Nephron (organoid): ENCODE measurements at regions not wholly inside any gene's neighbourhood (a gene's known extent, or its start where the extent isn't known, plus 50 kb on each side); places are given as distances from the start of the nearest gene placed in this dataset.
A peak's percentile ranks its signal among the peaks of the same experiment; 100 is the strongest.

Experiments
- H3K27ac Mint-ChIP-seq, 3 experiments: 2 replicates each; pipeline ENCODE4 v1.8.0; 2020; ENCODE audit warnings: mixed read lengths in 3 of 3, mild to moderate bottlenecking in 2 of 3, moderate library complexity in 1 of 3
- H3K27me3 Mint-ChIP-seq: 2 replicates; pipeline ENCODE4 v1.8.0; 2021; ENCODE audit warnings: low read depth, mild to moderate bottlenecking, moderate library complexity, mixed read lengths
- H3K36me3 Mint-ChIP-seq: 2 replicates; pipeline ENCODE4 v1.8.0; 2020; ENCODE audit warnings: low read depth, mixed read lengths
- H3K4me1 Mint-ChIP-seq: 2 replicates; pipeline ENCODE4 v1.8.0; 2020; ENCODE audit warnings: mixed read lengths
- H3K4me3 Mint-ChIP-seq, 3 experiments: 2 replicates each; pipeline ENCODE4 v1.8.0; 2020; ENCODE audit warnings: mild to moderate bottlenecking in 3 of 3, mixed read lengths in 3 of 3, moderate library complexity in 2 of 3
- H3K9me3 Mint-ChIP-seq: 2 replicates; pipeline ENCODE4 v1.8.0; 2020; ENCODE audit warnings: mixed read lengths
- CTCF ChIP-seq, 3 experiments: fragments of 200-600 bp; sonication (generic); IDR thresholded peaks; one replicate each; pipeline ENCODE4 v1.5.0; 2021; ENCODE audit warnings: antibody characterized with exemption in 3 of 3; ENCODE audit not compliant: unreplicated experiment in 3 of 3

- H3K4me3 Mint-ChIP-seq, result no peak overlapping the region
- no peaks in the 10 kb centered on the region for H3K9me3 Mint-ChIP-seq
- H3K36me3 Mint-ChIP-seq, result no peaks in the 10 kb centered on the region
- H3K27ac Mint-ChIP-seq, result no peak overlapping the region
- TF ChIP-seq CTCF (IDR thresholded peaks at IDR 0.05; ENCODE audit: unreplicated experiment in 3 of 3), result peak; percentile 90 to 96 (median 95)
- peaks cover 39% of the 10 kb centered on the region for H3K27me3 Mint-ChIP-seq
- no peaks in the 10 kb centered on the region for H3K4me1 Mint-ChIP-seq
Measured at GRCh38 chr9:126228781-126229444, 97.7 kb upstream of the MVB12B start.

- TF ChIP-seq CTCF (IDR thresholded peaks at IDR 0.05; ENCODE audit: unreplicated experiment in 3 of 3), result no peak
- no peaks in the 10 kb centered on the region for H3K9me3 Mint-ChIP-seq
- H3K27ac Mint-ChIP-seq, result no peak overlapping the region
Measured at GRCh38 chr9:126229501-126229900, 97.1 kb upstream of the MVB12B start.

GRCh38 chr9:126230692-126231091 is 95.9 kb upstream of the MVB12B start:
- peaks cover 34% of the 10 kb centered on the region for H3K27me3 Mint-ChIP-seq
- TF ChIP-seq CTCF (IDR thresholded peaks at IDR 0.05; ENCODE audit: unreplicated experiment in 3 of 3), result no peak
- no peaks in the 10 kb centered on the region for H3K36me3 Mint-ChIP-seq
- H3K4me3 Mint-ChIP-seq, result no peak overlapping the region
- H3K27ac Mint-ChIP-seq, result no peak overlapping the region
- H3K9me3 Mint-ChIP-seq, result no peaks in the 10 kb centered on the region
- H3K4me1 Mint-ChIP-seq, result no peaks in the 10 kb centered on the region

More at GRCh38 chr9:126229501-126229900, 97.1 kb upstream of the MVB12B start:
- no peaks in the 10 kb centered on the region for H3K36me3 Mint-ChIP-seq
- no peaks in the 10 kb centered on the region for H3K4me1 Mint-ChIP-seq
- H3K4me3 Mint-ChIP-seq, result no peak overlapping the region
- peaks cover 38% of the 10 kb centered on the region for H3K27me3 Mint-ChIP-seq

GRCh38 chr9:126232461-126232860 is 94.2 kb upstream of the MVB12B start:
- Mint-ChIP-seq H3K27ac (no peak overlapping the region), H3K36me3 (no peaks in the 10 kb centered on the region), H3K27me3 (peaks cover 23% of the 10 kb centered on the region), H3K4me3 (no peak overlapping the region), H3K4me1 (no peaks in the 10 kb centered on the region), H3K9me3 (peaks cover 2% of the 10 kb centered on the region)
- TF ChIP-seq CTCF (IDR thresholded peaks at IDR 0.05; ENCODE audit: unreplicated experiment in 3 of 3), result no peak

GRCh38 chr9:126233175-126233574 is 93.5 kb upstream of the MVB12B start:
- peaks cover 2% of the 10 kb centered on the region for H3K9me3 Mint-ChIP-seq
- H3K4me1 Mint-ChIP-seq, result no peaks in the 10 kb centered on the region
- no peaks in the 10 kb centered on the region for H3K36me3 Mint-ChIP-seq
- no peak for TF ChIP-seq CTCF (IDR thresholded peaks at IDR 0.05; ENCODE audit: unreplicated experiment in 3 of 3)
- no peak overlapping the region for H3K4me3 Mint-ChIP-seq
- H3K27me3 Mint-ChIP-seq, result peaks cover 19% of the 10 kb centered on the region
- no peak overlapping the region for H3K27ac Mint-ChIP-seq

GRCh38 chr9:126233913-126234525 is 92.6 kb upstream of the MVB12B start:
- no peaks in the 10 kb centered on the region for H3K36me3 Mint-ChIP-seq
- no peak for TF ChIP-seq CTCF (IDR thresholded peaks at IDR 0.05; ENCODE audit: unreplicated experiment in 3 of 3)
- H3K27me3 Mint-ChIP-seq, result peaks cover 18% of the 10 kb centered on the region
- no peaks in the 10 kb centered on the region for H3K4me1 Mint-ChIP-seq
- H3K27ac Mint-ChIP-seq, result no peak overlapping the region
- no peak overlapping the region for H3K4me3 Mint-ChIP-seq
- peaks cover 5% of the 10 kb centered on the region for H3K9me3 Mint-ChIP-seq
